GM19463 (cell line): ENCODE measurements at regions not wholly inside any gene's neighbourhood (a gene's known extent, or its start where the extent isn't known, plus 50 kb on each side); places are given as distances from the start of the nearest gene placed in this dataset.
A peak's percentile ranks its signal among the peaks of the same experiment; 100 is the strongest.

Experiments
- ATAC-seq: cut with Tn5 transposase; IDR thresholded peaks from one replicate; pipeline ENCODE4 v1.9.1; 2021; ENCODE audit warnings: mild to moderate bottlenecking, moderate library complexity; ENCODE audit not compliant: unreplicated experiment

- no peak for ATAC-seq
These were observed 64.6 kb upstream of the BCAR3 start for GRCh38 chr1:93746021-93746812.

- ATAC-seq: peak; percentile 73
These were observed 62.8 kb upstream of the BCAR3 start for GRCh38 chr1:93744299-93744988.

GRCh38 chr1:93743465-93743864 is 61.8 kb upstream of the BCAR3 start:
- no peak for ATAC-seq

- no peak for ATAC-seq
These were observed 59.0 kb upstream of the BCAR3 start for GRCh38 chr1:93740601-93741031.

- ATAC-seq: no peak
These were observed 58.5 kb upstream of the BCAR3 start for GRCh38 chr1:93740157-93740556.

GRCh38 chr1:93739472-93739871 is 57.8 kb upstream of the BCAR3 start:
- no peak for ATAC-seq

GRCh38 chr1:93738926-93739325 is 57.3 kb upstream of the BCAR3 start:
- ATAC-seq: no peak

- no peak for ATAC-seq
These were observed 56.5 kb upstream of the BCAR3 start for GRCh38 chr1:93738075-93738622.

- no peak for ATAC-seq
These were observed 54.1 kb upstream of the BCAR3 start for GRCh38 chr1:93735722-93736121.

- no peak for ATAC-seq
These were observed 53.4 kb upstream of the BCAR3 start for GRCh38 chr1:93734999-93735398.

- no peak for ATAC-seq
These were observed 51.7 kb upstream of the BCAR3 start for GRCh38 chr1:93733340-93733739.

- no peak for ATAC-seq
These were observed 50.9 kb upstream of the BCAR3 start for GRCh38 chr1:93732514-93732913.
